Progenitor cell of endocrine pancreas (in vitro differentiated cells): ENCODE measurements at regions not wholly inside any gene's neighbourhood (a gene's known extent, or its start where the extent isn't known, plus 50 kb on each side); places are given as distances from the start of the nearest gene placed in this dataset.

ENCODE experiments used
- DNase-seq: peaks from one replicate; pipeline ENCODE4 v3.0.0; 2021; ENCODE audit warnings: low spot score; ENCODE audit not compliant: unreplicated experiment
- H3K27ac Mint-ChIP-seq: 2 replicates; pipeline ENCODE4 v1.8.0; 2021; ENCODE audit warnings: mild to moderate bottlenecking, moderate library complexity, mixed read lengths
- H3K27me3 Mint-ChIP-seq: 2 replicates; pipeline ENCODE4 v1.8.0; 2021; ENCODE audit warnings: mixed read lengths
- H3K36me3 Mint-ChIP-seq: 2 replicates; pipeline ENCODE4 v1.8.0; 2022; ENCODE audit warnings: mixed read lengths; ENCODE audit not compliant: insufficient read depth
- H3K4me1 Mint-ChIP-seq: 2 replicates; pipeline ENCODE4 v1.8.0; 2021; ENCODE audit warnings: low read depth, mixed read lengths
- H3K4me3 Mint-ChIP-seq: 2 replicates; pipeline ENCODE4 v1.8.0; 2021; ENCODE audit warnings: low read depth, mild to moderate bottlenecking, moderate library complexity, mixed read lengths
- H3K9me3 Mint-ChIP-seq: 2 replicates; pipeline ENCODE4 v1.8.0; 2021; ENCODE audit warnings: low read depth, mixed read lengths
- TF ChIP-seq, protein P1 (sequence below): fragments of 200-600 bp; sonication (generic); IDR thresholded peaks from one replicate; pipeline ENCODE4 v1.5.0; 2021; ENCODE audit warnings: antibody characterized with exemption, mild to moderate bottlenecking; ENCODE audit not compliant: unreplicated experiment

DNA sequence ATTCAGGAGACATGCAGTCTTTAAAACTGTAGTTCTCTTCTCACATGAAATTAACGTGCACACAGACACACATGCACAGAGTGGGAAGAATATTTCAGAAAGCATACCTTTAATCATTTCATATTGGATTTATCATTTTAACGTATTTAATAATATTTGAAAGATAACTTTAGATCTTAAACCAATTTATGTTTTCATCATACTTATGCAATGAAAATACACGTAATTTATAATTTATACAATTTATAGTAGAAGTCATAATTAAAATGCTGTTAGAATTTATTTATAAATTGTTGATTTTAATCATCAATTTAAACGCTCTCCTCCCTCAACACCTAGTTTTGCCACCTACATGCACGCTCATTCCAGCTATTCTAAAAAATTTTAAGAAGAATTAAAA is 894.9 kb upstream of the CTNND2 start:
- no peaks in the 10 kb centered on the region for H3K36me3 Mint-ChIP-seq

DNA sequence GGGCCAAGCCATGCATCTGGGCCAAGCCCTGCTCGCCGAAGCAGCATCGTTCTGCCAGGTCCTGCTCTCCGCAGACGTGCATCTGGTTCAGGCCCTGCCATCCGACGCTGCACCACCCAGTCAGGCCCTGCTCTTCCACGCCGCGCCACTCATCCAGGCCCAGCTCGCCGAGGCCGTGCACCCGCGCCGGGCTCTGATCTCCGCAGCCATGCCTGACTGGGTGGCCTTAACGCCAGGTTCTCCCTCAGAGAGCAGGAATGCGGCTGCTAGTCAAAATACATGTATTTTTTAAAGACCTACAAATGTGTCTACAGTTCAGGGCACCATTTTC is 891.1 kb upstream of the CTNND2 start:
- no peak overlapping the region for H3K4me3 Mint-ChIP-seq
- H3K4me1 Mint-ChIP-seq: peaks cover 2% of the 10 kb centered on the region
- H3K27me3 Mint-ChIP-seq: no peaks in the 10 kb centered on the region
- peaks cover 15% of the 10 kb centered on the region for H3K9me3 Mint-ChIP-seq
- no peak overlapping the region for H3K27ac Mint-ChIP-seq
- TF ChIP-seq, protein P1, sequence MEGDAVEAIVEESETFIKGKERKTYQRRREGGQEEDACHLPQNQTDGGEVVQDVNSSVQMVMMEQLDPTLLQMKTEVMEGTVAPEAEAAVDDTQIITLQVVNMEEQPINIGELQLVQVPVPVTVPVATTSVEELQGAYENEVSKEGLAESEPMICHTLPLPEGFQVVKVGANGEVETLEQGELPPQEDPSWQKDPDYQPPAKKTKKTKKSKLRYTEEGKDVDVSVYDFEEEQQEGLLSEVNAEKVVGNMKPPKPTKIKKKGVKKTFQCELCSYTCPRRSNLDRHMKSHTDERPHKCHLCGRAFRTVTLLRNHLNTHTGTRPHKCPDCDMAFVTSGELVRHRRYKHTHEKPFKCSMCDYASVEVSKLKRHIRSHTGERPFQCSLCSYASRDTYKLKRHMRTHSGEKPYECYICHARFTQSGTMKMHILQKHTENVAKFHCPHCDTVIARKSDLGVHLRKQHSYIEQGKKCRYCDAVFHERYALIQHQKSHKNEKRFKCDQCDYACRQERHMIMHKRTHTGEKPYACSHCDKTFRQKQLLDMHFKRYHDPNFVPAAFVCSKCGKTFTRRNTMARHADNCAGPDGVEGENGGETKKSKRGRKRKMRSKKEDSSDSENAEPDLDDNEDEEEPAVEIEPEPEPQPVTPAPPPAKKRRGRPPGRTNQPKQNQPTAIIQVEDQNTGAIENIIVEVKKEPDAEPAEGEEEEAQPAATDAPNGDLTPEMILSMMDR: no peak
- H3K36me3 Mint-ChIP-seq: no peaks in the 10 kb centered on the region
- no peak for DNase-seq

More for the DNA sequence above, 894.9 kb upstream of the CTNND2 start:
- Mint-ChIP-seq H3K27me3 (no peaks in the 10 kb centered on the region), H3K9me3 (peaks cover 11% of the 10 kb centered on the region), H3K4me1 (no peaks in the 10 kb centered on the region), H3K4me3 (no peak overlapping the region), H3K27ac (no peak overlapping the region)
- TF ChIP-seq, protein P1: no peak
- no peak for DNase-seq

DNA sequence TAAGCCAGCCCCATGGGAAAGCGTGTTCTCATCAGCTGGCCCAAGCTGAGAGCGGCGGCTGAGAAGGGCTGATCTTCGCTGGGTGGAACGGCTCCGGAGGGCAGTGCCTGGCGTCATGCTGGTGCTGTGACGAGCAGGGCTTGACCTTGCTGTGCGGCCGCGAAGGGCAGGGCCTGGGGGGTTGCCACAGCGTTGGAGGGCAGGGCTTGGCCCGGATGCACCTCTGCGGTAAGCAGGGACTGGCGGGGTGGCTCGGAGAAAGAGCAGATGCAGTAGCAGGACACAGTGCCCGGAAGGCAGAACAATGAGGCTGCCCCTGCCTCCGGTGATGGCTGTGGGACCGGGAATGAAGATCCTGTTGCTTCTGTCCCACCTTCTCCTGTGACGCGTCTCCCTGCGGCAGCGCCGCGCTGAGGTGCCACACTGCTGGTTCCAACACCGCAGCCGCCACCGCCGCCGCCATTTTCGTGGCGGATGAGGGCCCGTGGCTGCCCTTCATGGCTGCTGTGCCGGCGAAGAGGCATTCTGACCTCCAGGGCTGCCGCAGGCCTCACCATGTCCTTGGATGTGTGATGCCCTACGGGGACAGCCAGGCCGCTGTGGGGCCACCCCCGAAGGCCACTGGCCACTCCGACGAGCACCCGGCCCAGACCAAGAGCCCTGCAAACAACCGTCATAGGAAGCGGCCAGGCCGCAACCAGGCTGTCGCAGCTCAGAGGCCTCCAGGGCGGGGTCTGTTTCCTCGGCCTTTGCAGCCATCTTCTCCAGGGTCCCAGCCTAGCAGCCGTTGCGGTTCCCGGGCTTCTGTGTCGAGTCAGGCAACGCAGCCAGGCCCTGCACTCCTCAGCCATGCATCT is 890.5 kb upstream of the CTNND2 start:
- DNase-seq: no peak
- no peak overlapping the region for H3K4me3 Mint-ChIP-seq
- H3K4me1 Mint-ChIP-seq: peaks cover 2% of the 10 kb centered on the region
- TF ChIP-seq, protein P1: no peak
- H3K27me3 Mint-ChIP-seq: no peaks in the 10 kb centered on the region
- no peaks in the 10 kb centered on the region for H3K36me3 Mint-ChIP-seq
- H3K9me3 Mint-ChIP-seq: peaks cover 15% of the 10 kb centered on the region
- no peak overlapping the region for H3K27ac Mint-ChIP-seq

DNA sequence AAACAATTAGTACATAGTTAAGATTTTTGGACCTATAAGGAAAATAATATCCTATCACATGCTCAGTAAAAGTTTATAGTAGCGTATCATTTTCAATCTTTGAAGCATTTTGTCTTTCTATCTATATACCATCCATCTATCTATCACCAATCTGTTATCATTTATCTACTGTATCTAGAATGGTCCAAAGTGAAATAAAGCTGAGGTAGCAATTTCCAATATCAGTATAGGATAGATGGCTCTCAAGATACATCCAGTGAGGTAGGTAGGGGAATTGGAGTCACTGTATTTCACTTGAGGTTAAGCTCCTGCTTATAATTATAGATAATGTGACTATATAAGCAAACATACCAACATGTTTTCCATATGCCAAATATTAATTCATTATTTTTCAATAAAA is 889.1 kb upstream of the CTNND2 start:
- Mint-ChIP-seq H3K4me3 (no peak overlapping the region), H3K27ac (no peak overlapping the region), H3K4me1 (peaks cover 2% of the 10 kb centered on the region), H3K9me3 (peaks cover 15% of the 10 kb centered on the region), H3K36me3 (no peaks in the 10 kb centered on the region), H3K27me3 (no peaks in the 10 kb centered on the region)
- no peak for DNase-seq
- TF ChIP-seq, protein P1: no peak

DNA sequence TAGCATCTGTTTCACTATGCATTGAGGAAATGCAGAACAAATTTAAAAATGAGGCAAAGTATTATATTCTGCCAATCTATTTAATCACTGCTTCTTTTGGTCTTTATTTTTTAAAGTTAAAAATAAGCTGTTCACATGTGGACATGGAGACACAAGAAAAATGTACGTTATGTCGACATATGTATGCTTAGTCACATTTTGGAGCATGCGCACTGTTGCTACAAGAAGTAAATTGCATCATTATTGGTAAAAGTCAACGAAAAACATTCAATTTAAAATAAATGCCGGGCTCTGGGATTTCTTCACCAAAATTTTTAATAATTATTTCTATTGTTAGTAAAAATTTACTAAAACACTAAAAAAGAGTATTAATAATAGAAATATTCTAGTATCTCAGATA is 876.3 kb upstream of the CTNND2 start:
- TF ChIP-seq, protein P1: no peak
- Mint-ChIP-seq H3K4me3 (no peak overlapping the region), H3K9me3 (no peaks in the 10 kb centered on the region), H3K4me1 (no peaks in the 10 kb centered on the region), H3K27me3 (no peaks in the 10 kb centered on the region), H3K36me3 (no peaks in the 10 kb centered on the region), H3K27ac (no peak overlapping the region)
- no peak for DNase-seq
